22Rv1 (cell line): ENCODE measurements at regions not wholly inside any gene's neighbourhood (a gene's known extent, or its start where the extent isn't known, plus 50 kb on each side); places are given as distances from the start of the nearest gene placed in this dataset.

Experiments
- ZFX ChIP-seq: fragments of 450-650 bp; IDR thresholded peaks from 2 replicates; pipeline ENCODE4 v1.6.1; 2017; ENCODE audit warnings: antibody characterized with exemption, borderline replicate concordance
- TF ChIP-seq, protein P1 (sequence below): fragments of 450-650 bp; IDR thresholded peaks from 2 replicates; pipeline ENCODE4 v1.5.1; 2017; ENCODE audit warnings: mild to moderate bottlenecking

- TF ChIP-seq, protein P1, sequence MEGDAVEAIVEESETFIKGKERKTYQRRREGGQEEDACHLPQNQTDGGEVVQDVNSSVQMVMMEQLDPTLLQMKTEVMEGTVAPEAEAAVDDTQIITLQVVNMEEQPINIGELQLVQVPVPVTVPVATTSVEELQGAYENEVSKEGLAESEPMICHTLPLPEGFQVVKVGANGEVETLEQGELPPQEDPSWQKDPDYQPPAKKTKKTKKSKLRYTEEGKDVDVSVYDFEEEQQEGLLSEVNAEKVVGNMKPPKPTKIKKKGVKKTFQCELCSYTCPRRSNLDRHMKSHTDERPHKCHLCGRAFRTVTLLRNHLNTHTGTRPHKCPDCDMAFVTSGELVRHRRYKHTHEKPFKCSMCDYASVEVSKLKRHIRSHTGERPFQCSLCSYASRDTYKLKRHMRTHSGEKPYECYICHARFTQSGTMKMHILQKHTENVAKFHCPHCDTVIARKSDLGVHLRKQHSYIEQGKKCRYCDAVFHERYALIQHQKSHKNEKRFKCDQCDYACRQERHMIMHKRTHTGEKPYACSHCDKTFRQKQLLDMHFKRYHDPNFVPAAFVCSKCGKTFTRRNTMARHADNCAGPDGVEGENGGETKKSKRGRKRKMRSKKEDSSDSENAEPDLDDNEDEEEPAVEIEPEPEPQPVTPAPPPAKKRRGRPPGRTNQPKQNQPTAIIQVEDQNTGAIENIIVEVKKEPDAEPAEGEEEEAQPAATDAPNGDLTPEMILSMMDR = no peak
- no peak for TF ChIP-seq ZFX
Measured at GRCh38 chr7:41436139-41436538, 266.8 kb downstream of the INHBA start.
